Kidney epithelial cell (primary cell): ENCODE measurements at regions not wholly inside any gene's neighbourhood (a gene's known extent, or its start where the extent isn't known, plus 50 kb on each side); places are given as distances from the start of the nearest gene placed in this dataset.
"Not testable (repeated sequence)": the region's sequence is repeated elsewhere in the genome, so short reads cannot be mapped to it uniquely, and the experiment has no call there.

Source experiments
- DNase-seq: peaks from one replicate; pipeline ENCODE4 v3.0.0-alpha.2; 2010; ENCODE audit warnings: low read depth
- H3K27me3 ChIP-seq: 2 replicates; pipeline ENCODE4 v1.6.0; 2011; ENCODE audit warnings: low read length; ENCODE audit not compliant: control insufficient read depth, insufficient read depth
- H3K36me3 ChIP-seq: 2 replicates; pipeline ENCODE4 v1.5.1; 2011; ENCODE audit warnings: low read length; ENCODE audit not compliant: control insufficient read depth, insufficient read depth
- H3K4me3 ChIP-seq: 2 replicates; pipeline ENCODE4 v1.5.1; 2011; ENCODE audit warnings: low read depth, mild to moderate bottlenecking, control low read depth, low read length
- TF ChIP-seq, protein P1 (sequence below): IDR thresholded peaks from 2 replicates; pipeline ENCODE4 v1.5.1; 2011; ENCODE audit warnings: mild to moderate bottlenecking, moderate library complexity, low read length, control low read depth, inconsistent platforms; ENCODE audit not compliant: insufficient read depth, poor library complexity, severe bottlenecking

DNA sequence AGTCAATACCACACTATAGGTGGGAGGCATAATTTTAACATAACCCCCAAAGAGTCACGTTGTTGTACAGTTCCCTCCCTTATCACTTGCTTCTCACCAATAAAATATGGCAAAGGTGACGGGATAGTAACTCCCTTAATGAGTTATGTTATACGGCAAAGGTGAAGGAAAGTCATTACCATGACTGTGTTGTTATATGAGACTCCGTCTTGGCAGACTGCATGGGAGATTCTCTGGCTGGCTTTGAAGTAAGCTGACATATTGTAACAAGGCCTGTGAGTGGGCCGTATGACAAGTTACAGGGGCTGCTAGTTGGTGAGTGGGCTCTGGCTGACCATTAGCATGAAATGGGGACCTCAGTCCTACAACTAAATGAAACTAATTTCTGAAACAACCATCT lies 366.4 kb upstream of the FTMT start:
- TF ChIP-seq, protein P1, sequence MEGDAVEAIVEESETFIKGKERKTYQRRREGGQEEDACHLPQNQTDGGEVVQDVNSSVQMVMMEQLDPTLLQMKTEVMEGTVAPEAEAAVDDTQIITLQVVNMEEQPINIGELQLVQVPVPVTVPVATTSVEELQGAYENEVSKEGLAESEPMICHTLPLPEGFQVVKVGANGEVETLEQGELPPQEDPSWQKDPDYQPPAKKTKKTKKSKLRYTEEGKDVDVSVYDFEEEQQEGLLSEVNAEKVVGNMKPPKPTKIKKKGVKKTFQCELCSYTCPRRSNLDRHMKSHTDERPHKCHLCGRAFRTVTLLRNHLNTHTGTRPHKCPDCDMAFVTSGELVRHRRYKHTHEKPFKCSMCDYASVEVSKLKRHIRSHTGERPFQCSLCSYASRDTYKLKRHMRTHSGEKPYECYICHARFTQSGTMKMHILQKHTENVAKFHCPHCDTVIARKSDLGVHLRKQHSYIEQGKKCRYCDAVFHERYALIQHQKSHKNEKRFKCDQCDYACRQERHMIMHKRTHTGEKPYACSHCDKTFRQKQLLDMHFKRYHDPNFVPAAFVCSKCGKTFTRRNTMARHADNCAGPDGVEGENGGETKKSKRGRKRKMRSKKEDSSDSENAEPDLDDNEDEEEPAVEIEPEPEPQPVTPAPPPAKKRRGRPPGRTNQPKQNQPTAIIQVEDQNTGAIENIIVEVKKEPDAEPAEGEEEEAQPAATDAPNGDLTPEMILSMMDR, result no peak
- H3K27me3 ChIP-seq, result no peaks in the 10 kb centered on the region
- DNase-seq, result no peak
- no peaks in the 10 kb centered on the region for H3K36me3 ChIP-seq
- no peak overlapping the region for H3K4me3 ChIP-seq

DNA sequence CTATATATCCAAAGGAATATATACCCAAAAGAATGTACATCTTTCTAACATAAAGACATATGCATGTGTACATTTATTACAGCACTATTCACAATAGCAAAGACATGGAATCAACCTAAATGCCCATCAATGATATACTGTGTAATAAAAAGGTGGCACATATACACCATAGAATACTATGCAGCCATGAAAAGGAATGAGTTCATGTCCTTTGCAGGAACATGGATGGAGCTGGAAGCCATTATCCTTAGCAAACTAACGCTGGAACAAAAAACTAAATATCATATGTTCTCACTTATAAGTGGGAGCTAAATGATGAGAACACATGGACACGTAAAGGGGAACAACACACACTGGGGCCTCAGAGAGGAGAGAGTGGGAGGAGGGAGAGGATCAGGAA lies 365.7 kb upstream of the FTMT start:
- not testable (repeated sequence) for DNase-seq, H3K36me3 ChIP-seq, H3K4me3 ChIP-seq, H3K27me3 ChIP-seq

DNA sequence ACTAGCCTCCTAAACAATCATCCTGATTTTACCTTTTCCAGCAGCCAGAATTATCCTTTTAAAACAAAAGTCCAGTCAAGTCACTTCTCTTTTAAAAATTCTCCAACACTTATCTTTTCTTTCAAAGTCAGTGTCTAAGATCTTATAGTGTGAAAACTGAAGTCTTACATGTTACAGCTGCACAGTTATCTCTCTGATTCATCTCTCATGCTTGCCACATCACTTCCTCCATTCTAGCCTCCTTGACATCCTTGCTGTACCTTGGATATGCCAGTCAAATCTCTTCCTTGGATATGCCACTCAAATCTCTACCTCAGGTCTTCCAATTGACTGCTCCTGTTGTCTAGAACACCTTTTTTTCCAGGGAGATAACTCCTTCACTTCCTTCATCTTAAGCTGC lies 361.7 kb upstream of the FTMT start:
- Histone ChIP-seq H3K36me3 (no peaks in the 10 kb centered on the region), H3K4me3 (no peak overlapping the region), H3K27me3 (no peaks in the 10 kb centered on the region)
- no peak for DNase-seq
- TF ChIP-seq, protein P1, result no peak

DNA sequence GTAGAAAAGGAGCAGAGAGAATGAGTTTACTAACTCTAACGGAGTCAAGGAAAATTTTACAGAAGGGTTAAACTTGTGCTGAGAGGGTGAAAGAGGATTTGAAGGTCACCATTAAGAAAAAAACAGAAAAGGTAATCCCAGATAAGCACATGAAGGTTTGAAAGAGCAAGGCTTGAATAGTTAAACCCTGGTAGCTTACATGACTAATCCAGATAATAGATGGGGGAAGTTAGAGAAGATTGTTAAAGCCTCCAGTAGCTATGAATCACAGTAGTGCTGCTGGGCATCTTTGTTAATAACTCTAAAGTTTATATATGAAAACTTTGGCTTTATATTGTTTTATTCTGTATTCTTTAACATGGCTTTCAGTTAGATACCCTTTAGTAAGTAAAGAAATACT lies 354.5 kb upstream of the FTMT start:
- no peaks in the 10 kb centered on the region for H3K36me3 ChIP-seq
- DNase-seq, result no peak
- TF ChIP-seq, protein P1, result no peak
- no peaks in the 10 kb centered on the region for H3K27me3 ChIP-seq
- no peak overlapping the region for H3K4me3 ChIP-seq

DNA sequence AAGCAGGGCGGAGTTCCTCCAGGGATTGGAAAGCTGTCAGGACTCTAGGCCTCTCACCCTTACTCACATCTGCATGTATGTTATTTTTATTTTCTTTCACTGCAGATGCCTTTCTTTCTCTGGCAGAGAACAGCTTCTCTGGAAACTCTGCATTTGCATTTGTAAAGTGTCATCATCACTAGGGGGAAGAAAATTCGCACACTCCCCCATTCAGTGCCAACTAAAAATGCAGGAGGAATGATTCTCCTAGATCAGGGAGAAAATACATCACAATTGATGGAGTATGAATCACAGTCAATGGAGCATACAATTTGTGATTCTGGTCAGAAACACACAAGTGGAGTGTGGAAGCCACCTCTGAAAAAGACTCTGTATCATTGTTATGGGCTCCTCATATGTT lies 351.4 kb upstream of the FTMT start:
- no peak overlapping the region for H3K4me3 ChIP-seq
- TF ChIP-seq, protein P1, result no peak

DNA sequence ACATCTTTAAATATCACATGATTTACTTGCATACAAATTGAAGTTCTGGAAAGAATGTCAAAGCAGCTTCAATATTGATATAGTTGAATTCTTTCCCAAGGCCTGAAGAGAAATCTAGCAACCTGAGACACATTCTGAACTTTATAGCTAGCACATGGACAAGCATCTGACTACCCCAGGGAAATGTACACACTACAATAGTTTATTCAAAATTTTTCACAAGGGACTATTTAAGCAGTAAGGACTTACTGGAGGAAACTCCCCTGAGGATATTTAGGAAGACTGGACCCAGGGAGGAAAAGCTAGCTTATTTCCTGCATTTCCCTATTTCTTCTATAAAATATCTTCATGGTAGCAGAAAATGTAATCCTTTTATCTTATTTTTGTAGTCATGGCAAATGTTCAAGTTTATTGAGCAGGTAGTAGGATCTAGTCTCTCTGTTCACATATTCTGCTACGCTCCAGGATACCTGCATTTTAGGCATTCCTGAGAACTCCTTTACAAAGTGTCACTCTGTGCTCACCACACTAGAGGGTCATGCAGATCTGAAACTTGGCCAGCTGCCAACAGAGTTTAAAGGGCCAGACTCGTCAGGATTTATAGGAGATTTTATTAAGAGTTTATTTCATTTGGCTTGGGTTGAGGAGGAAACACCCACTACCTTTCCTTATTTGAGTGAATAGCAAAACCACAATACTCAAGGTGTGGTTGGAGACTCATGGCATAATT lies 348.4 kb upstream of the FTMT start:
- DNase-seq, result peak; percentile 7
- H3K27me3 ChIP-seq, result no peaks in the 10 kb centered on the region
- TF ChIP-seq, protein P1, result no peak
- H3K4me3 ChIP-seq, result no peak overlapping the region
- H3K36me3 ChIP-seq, result no peaks in the 10 kb centered on the region

More for the DNA sequence above, 351.4 kb upstream of the FTMT start:
- Histone ChIP-seq H3K36me3 (no peaks in the 10 kb centered on the region), H3K27me3 (no peaks in the 10 kb centered on the region)
- DNase-seq, result no peak
